Activated CD4-positive, alpha-beta memory T cell treated with anti-CD3 and anti-CD28 coated beads, Interleukin-2, amount 10 ng/mL, durations not matched to agents 7 days and 5 days (primary cell): ENCODE measurements at regions not wholly inside any gene's neighbourhood (a gene's known extent, or its start where the extent isn't known, plus 50 kb on each side); places are given as distances from the start of the nearest gene placed in this dataset.

Experiments
- CTCF ChIA-PET: fragments of 350-600 bp; sonication (Branson Sonifier 250); formaldehyde crosslinking; loops from one replicate; lab custom pipeline; 2021; ENCODE audit warnings: antibody characterized with exemption, inconsistent platforms; lab: Charles Lee
- POLR2A ChIA-PET: fragments of 350-600 bp; sonication (Branson Sonifier 250); formaldehyde crosslinking; loops from one replicate; lab custom pipeline; 2021; ENCODE audit warnings: antibody characterized with exemption; lab: Charles Lee
- DNase-seq: peaks from one replicate; pipeline ENCODE4 v3.0.0-alpha.2; 2020
- H3K27ac Mint-ChIP-seq: one replicate; pipeline ENCODE4 v1.8.0; 2021; ENCODE audit warnings: mild to moderate bottlenecking, mixed read lengths
- H3K27me3 Mint-ChIP-seq: one replicate; pipeline ENCODE4 v1.8.0; 2021; ENCODE audit warnings: mixed read lengths
- H3K36me3 Mint-ChIP-seq: one replicate; pipeline ENCODE4 v1.8.0; 2021; ENCODE audit warnings: low read depth, mixed read lengths
- H3K4me1 Mint-ChIP-seq: one replicate; pipeline ENCODE4 v1.8.0; 2021; ENCODE audit warnings: mixed read lengths
- H3K4me3 Mint-ChIP-seq: one replicate; pipeline ENCODE4 v1.8.0; 2021; ENCODE audit warnings: mild to moderate bottlenecking, mixed read lengths
- H3K9me3 Mint-ChIP-seq: one replicate; pipeline ENCODE4 v1.8.0; 2021; ENCODE audit warnings: mixed read lengths

DNA sequence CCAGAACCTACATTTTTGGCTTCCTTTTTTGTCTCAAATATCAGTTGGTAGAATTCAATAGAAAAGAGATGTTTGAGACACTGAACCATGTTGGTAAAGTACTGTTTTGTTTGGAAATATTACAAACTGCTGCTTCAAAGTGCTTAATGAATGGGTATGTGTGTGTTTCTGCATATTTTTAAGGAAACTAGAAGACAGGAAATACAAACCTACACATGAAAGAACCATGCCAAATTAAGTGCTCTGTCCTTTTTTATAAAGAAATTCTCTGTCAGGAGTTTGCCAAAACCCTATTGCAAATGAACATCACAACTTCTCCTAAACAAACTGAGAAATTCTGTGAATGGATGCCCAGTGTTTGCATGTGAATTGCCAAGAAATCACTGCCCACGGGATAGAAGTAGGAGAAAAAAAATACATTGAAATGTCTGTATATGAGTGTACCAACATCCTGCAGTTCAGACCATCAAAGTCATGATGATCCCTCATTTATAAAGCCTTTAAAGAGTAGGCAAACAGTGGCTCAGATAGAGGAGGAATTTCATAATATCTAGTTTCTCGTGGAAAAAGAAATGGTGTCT is 69.6 kb upstream of the RND3 start:
- no peaks in the 10 kb centered on the region for H3K36me3 Mint-ChIP-seq
- no peak overlapping the region for H3K27ac Mint-ChIP-seq
- POLR2A ChIA-PET, result no interaction called here
- CTCF ChIA-PET, result no interaction called here
- H3K4me3 Mint-ChIP-seq, result no peak overlapping the region
- no peaks in the 10 kb centered on the region for H3K27me3 Mint-ChIP-seq
- no peaks in the 10 kb centered on the region for H3K4me1 Mint-ChIP-seq
- DNase-seq, result no peak
- H3K9me3 Mint-ChIP-seq, result no peaks in the 10 kb centered on the region

DNA sequence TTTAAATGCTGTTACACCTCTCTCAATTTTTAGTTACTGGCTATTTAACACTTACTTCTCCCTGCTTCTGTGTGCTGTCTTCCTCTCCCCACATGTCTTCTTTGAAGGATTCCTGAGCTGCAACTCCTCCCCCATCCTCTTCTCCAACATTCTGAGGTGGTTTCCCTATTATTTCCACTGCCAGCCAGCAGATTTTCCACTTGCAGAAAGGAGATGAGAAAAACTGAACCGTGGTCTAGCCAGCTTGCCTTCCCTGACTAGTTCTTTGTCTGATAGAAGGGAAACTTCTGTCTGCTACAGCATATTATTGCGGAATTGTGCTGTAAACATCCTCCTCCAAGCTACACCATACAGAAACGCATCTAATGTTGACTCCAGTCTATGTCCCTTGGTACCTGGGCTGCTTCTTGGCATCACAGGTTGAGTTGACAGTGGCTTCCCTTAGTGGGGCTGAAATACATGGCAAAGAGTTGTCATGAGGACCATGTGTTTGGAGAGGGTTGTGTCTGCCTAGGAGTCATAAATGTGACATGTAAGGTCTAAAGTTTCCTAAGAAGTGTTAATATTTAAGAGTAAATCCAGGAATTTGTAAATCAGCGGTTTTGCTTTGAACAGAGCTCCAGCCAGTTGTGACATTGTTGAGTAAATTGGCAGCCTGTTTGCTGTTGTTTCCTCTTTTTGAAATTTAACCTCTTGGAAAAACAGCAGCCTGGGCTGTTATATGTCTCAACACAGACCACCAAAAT is 68.3 kb upstream of the RND3 start:
- no peaks in the 10 kb centered on the region for H3K4me1 Mint-ChIP-seq
- no peaks in the 10 kb centered on the region for H3K9me3 Mint-ChIP-seq
- no peaks in the 10 kb centered on the region for H3K27me3 Mint-ChIP-seq
- no peak overlapping the region for H3K4me3 Mint-ChIP-seq
- H3K36me3 Mint-ChIP-seq, result no peaks in the 10 kb centered on the region
- no peak for DNase-seq
- no peak overlapping the region for H3K27ac Mint-ChIP-seq
- CTCF ChIA-PET, result no interaction called here
- POLR2A ChIA-PET, result no interaction called here

DNA sequence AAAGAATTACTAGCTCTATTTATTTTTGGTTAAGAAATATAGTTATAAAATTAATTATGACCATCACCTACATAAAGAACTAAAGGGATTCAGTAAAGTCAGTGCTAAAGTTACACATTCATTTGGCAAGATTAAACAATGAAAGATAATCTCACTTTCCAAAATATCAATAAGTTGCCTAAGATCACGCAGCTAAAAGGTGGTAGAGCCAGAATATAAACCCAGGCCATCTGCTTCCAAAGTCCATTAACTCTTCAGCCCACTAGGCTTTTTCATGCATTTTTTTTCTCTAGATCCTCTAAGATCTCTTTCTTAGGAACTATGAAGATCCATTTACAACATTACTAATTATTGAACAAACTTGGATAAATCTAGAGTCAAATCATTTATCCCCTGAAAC is 66.6 kb upstream of the RND3 start:
- DNase-seq, result no peak
- Mint-ChIP-seq H3K27me3 (no peaks in the 10 kb centered on the region), H3K27ac (no peak overlapping the region), H3K36me3 (no peaks in the 10 kb centered on the region), H3K9me3 (no peaks in the 10 kb centered on the region), H3K4me1 (no peaks in the 10 kb centered on the region), H3K4me3 (no peak overlapping the region)
- POLR2A ChIA-PET, result no interaction called here
- CTCF ChIA-PET, result interaction anchor here (0.7 kb wide), 2 partner anchors 47 to 179 kb away, joined by 3 to 5 read pairs; no protein-coding TSS in a partner anchor

DNA sequence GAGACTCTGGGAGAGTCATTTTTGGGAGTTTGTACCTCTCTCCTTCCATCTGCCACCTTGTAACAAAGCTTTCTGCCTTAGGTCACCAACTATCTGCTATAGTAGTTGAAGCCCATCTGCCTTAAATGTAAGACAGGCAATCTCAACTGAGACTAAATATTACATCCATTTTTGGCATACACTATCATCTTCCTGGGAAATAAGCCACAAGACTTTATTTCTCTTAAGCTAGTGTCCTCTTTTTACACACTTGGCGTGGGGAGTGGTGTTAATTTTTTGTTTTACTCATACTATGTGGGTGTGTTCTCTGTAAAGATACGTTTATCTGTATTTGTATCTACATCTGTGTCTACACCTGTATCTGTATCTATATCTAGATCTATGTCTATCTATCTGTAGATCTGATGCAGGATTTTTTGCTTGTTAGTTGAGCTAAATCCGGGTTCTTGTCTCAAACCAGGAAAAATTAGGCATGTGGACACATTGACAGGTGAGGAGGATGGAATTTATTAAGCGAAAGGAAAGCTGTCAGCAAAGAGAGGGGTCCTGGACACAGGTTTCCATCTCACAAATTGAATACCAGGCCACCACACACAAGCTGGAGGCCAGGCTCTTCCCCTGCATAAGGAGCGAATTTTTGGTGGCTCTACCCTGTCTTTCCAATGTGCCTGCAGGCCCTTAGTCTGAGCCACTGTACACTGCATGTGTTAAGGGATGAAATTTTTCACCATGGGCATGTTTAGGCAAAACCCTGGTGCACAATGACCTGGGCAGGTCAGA is 64.8 kb upstream of the RND3 start:
- no peak overlapping the region for H3K4me3 Mint-ChIP-seq
- ChIA-PET POLR2A (no interaction called here), CTCF (no interaction called here)
- no peaks in the 10 kb centered on the region for H3K27me3 Mint-ChIP-seq
- no peaks in the 10 kb centered on the region for H3K9me3 Mint-ChIP-seq
- DNase-seq, result no peak
- H3K36me3 Mint-ChIP-seq, result no peaks in the 10 kb centered on the region
- H3K27ac Mint-ChIP-seq, result no peak overlapping the region
- H3K4me1 Mint-ChIP-seq, result no peaks in the 10 kb centered on the region

DNA sequence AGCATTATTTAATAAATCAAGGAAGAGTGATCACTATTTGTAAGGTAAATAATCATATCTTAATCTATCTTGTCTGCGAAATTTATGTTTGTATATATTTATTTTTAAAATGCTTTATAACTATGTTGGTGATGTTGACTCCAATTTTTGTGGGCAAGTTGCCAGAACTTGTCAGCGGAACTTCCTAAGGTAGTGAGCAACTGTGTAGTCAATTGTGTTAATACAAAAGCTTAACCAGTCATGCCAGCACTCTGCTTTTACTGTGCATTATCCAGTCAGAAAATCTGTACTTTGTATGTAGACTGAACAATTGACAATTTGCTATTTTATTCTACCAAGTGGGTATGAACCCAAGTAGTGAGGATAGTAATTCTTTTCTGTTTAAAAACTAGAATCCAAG is 61.9 kb upstream of the RND3 start:
- DNase-seq, result no peak
- Mint-ChIP-seq H3K27me3 (no peaks in the 10 kb centered on the region), H3K4me3 (no peak overlapping the region), H3K27ac (no peak overlapping the region), H3K36me3 (no peaks in the 10 kb centered on the region), H3K4me1 (no peaks in the 10 kb centered on the region), H3K9me3 (no peaks in the 10 kb centered on the region)
- ChIA-PET CTCF (no interaction called here), POLR2A (no interaction called here)

DNA sequence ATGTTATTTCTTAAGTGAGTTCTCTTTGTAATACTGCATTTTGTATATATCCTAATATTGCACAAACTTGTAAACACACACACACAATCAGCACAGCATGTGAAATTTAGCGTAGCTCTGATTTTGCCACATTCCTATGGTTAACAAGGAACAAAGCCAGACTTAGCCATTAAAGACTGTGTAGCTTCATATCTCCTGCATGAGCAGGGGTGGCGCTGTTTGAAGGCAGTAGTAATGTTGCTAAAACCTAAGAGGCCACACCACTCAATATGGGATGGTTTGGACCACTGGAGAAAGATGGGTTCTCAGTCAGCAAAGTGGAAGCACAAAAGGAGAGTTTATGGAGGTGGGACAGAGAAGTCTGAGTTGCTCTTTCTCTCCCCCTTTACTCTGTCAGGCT is 61.1 kb upstream of the RND3 start:
- Mint-ChIP-seq H3K9me3 (no peaks in the 10 kb centered on the region), H3K27ac (no peak overlapping the region), H3K27me3 (no peaks in the 10 kb centered on the region), H3K36me3 (no peaks in the 10 kb centered on the region), H3K4me3 (no peak overlapping the region), H3K4me1 (no peaks in the 10 kb centered on the region)
- no peak for DNase-seq
- POLR2A ChIA-PET, result no interaction called here
- CTCF ChIA-PET, result no interaction called here

DNA sequence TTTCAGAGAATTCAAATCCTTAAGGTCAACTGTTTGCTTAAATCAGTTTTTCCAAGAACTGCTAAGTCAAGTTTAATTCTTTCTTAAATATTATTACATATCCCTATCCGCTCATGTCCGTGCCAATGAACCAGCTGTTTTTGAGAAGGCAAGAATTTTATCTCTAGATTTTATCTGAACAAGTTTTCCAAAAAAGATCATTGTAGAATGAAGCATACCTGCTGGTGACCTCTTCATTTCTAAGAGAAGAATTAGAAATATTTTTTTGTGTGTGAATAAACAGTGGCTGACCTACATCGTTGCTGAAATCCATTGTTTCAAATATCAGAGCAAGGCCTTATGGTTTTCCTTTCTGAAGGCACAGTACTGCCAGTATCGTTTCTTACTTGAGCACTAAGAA is 58.4 kb upstream of the RND3 start:
- DNase-seq, result no peak
- ChIA-PET POLR2A (no interaction called here), CTCF (no interaction called here)
- H3K27me3 Mint-ChIP-seq, result no peaks in the 10 kb centered on the region
- H3K36me3 Mint-ChIP-seq, result no peaks in the 10 kb centered on the region
- no peak overlapping the region for H3K4me3 Mint-ChIP-seq
- no peak overlapping the region for H3K27ac Mint-ChIP-seq
- no peaks in the 10 kb centered on the region for H3K4me1 Mint-ChIP-seq
- peaks cover 4% of the 10 kb centered on the region for H3K9me3 Mint-ChIP-seq

DNA sequence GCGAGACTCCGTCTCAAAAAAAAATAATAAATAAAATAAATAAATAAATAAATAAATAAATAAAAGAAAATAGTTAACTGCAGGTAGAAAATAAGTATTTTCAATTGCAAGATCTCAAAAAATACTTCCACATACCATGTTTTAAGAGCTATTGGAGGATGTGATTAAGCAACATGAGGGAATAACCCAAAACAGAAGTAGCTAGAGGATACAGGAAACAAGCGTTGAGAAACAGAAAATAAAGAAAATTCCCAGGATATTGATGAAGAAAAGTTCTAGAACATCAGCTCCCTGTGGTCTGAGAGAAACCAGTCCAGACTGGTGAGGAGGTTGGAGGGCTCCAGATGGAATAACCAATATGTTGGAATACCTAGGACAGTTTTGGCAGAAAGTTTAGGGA is 57.3 kb upstream of the RND3 start:
- H3K27ac Mint-ChIP-seq, result no peak overlapping the region
- H3K9me3 Mint-ChIP-seq, result peaks cover 6% of the 10 kb centered on the region
- H3K4me3 Mint-ChIP-seq, result no peak overlapping the region
- no peaks in the 10 kb centered on the region for H3K4me1 Mint-ChIP-seq
- H3K36me3 Mint-ChIP-seq, result no peaks in the 10 kb centered on the region
- POLR2A ChIA-PET, result no interaction called here
- H3K27me3 Mint-ChIP-seq, result no peaks in the 10 kb centered on the region
- CTCF ChIA-PET, result no interaction called here
- no peak for DNase-seq

DNA sequence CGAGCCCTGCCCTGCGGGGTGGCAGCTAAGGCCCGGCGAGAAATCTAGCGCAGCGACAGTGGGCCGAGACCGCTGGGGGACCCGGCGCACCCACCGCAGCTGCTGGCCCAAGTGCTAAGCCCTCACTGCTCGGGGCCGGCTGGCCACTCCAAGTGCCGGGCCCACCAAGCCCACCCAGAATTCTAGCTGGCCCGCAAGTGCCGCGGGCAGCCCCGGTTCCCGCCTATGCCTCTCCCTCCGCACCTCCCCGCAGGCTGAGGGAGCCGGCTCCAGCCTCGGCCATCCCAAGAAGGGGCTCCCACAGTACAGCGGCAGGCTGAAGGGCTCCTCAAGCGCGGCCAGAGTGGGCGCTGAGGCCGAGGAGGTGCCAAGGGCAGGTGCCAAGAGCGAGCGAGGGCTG is 55.2 kb upstream of the RND3 start:
- no peaks in the 10 kb centered on the region for H3K36me3 Mint-ChIP-seq
- no peak for DNase-seq
- no peaks in the 10 kb centered on the region for H3K27me3 Mint-ChIP-seq
- H3K27ac Mint-ChIP-seq, result no peak overlapping the region
- POLR2A ChIA-PET, result no interaction called here
- H3K9me3 Mint-ChIP-seq, result peaks cover 6% of the 10 kb centered on the region
- no peaks in the 10 kb centered on the region for H3K4me1 Mint-ChIP-seq
- no peak overlapping the region for H3K4me3 Mint-ChIP-seq
- CTCF ChIA-PET, result no interaction called here

DNA sequence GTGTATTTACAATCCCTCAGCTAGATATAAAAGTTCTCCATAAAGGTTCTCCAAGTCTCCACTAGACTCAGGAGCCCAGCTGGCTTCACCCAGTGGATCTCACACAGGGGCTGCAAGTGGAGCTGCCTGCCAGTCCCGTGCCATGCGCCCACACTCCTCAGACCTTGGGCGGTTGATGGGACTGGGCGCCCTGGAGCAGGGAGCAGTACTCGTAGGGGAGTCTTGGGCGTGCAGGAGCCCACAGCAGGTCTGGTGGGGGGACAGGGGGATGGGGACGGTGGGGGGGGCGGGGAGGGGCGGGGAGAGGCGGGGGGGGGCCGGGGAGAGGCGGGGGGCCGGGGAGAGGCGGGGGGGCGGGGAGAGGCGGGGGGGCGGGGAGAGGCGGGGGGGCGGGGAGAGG is 54.7 kb upstream of the RND3 start:
- no peak for DNase-seq
- CTCF ChIA-PET, result no interaction called here
- Mint-ChIP-seq H3K4me1 (no peaks in the 10 kb centered on the region), H3K27me3 (no peaks in the 10 kb centered on the region), H3K27ac (no peak overlapping the region), H3K9me3 (peaks cover 6% of the 10 kb centered on the region), H3K36me3 (no peaks in the 10 kb centered on the region), H3K4me3 (no peak overlapping the region)
- POLR2A ChIA-PET, result no interaction called here

DNA sequence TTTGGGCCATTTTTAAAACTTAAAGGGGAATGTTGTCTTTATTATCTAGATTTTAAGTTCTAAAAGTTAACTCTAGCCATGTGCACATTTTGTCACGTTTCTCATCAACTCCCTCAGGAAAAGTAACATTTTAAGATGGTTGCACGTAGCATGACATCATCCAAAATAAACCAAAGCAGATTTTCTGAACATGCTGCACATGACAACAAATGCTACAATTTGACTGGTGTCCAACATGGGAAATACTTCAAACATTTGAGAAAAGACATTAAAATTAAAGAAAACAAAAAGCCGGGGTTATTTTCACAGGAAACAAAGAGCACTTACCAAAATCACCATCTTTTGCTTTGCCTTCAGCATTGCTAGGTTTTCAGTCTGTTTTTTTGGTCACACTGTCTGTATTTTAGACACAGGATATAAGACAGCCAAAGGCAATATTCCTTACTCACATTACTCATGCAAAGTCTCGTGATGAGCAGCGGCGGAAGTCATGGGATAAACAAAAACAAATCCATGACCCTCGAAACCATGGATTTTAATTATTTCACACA is 51.3 kb upstream of the RND3 start:
- POLR2A ChIA-PET, result no interaction called here
- Mint-ChIP-seq H3K27ac (no peak overlapping the region), H3K9me3 (peaks cover 6% of the 10 kb centered on the region), H3K27me3 (no peaks in the 10 kb centered on the region), H3K36me3 (no peaks in the 10 kb centered on the region), H3K4me1 (no peaks in the 10 kb centered on the region), H3K4me3 (no peak overlapping the region)
- DNase-seq, result no peak
- CTCF ChIA-PET, result no interaction called here
